OCI-LY1 (cell line): ENCODE measurements at regions not wholly inside any gene's neighbourhood (a gene's known extent, or its start where the extent isn't known, plus 50 kb on each side); places are given as distances from the start of the nearest gene placed in this dataset.

Source experiments
- CTCF ChIP-seq: fragments of 200-600 bp; sonication (generic), shearing (Covaris generic); IDR thresholded peaks from 2 replicates; pipeline ENCODE4 v1.5.1; 2017; ENCODE audit warnings: mild to moderate bottlenecking, antibody characterized with exemption, low read length, moderate library complexity, mixed read lengths
- EZH2 ChIP-seq: fragments of 200-600 bp; sonication (generic), shearing (Covaris generic); IDR thresholded peaks from 2 replicates; pipeline ENCODE4 v1.8.0; 2017; ENCODE audit warnings: borderline replicate concordance, mixed run types, mild to moderate bottlenecking, antibody characterized with exemption, low read length, moderate library complexity, mixed read lengths

DNA sequence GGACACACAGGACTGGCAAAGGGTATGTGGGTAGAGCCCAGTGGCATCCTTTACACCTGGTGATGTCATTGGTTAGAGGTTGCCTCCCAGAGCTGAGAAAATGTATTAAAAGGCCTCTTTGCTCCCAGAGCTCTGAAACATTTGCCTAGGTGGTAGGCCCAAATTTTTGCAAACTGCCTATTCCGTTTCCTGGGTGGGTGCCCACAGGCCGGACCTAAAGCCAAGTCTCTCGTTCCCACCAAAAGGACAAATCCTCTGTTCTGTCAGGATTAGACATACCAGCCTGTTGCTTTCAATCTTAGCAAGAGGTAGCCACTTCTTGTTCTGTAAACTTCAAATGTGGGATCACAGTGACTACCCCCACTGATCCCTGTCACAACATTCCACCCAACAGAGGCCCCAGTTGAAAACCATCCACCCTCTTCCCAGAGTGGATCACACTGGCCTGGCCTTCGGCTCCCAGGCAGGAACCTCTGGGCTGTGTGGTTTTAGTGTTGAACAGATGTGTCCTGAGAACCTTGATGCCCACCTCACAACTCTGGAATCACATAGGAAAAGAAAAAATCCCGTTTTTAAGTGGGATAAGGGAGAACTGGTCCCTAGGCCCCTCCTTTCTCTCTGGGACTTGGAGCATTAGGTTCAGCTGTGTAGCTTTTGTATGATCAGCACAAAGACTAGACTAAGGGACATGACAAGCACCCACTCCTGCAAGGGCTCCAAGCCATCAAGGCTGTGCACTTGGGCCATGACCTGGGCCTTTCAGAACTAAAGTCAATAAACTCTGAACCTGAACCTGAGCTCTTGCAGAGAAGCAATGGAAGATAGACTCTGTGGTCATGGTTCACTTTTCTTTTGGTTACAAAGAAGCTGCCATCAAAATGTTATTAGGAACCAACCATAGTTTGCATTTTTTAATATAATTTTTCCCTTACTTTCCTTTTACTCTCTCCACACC lies 211.3 kb downstream of the CYP26B1 start:
- TF ChIP-seq CTCF (no peak), EZH2 (no peak)
